Left lung (tissue), 4 donors: ENCODE measurements at regions not wholly inside any gene's neighbourhood (a gene's known extent, or its start where the extent isn't known, plus 50 kb on each side); places are given as distances from the start of the nearest gene placed in this dataset.

Experiments
- ATAC-seq: fragments of 200-7000 bp; cut with Tn5 transposase; one replicate; pipeline ENCODE4 v1.9.1; 2020; ENCODE audit warnings: moderate library complexity
- DNase-seq, 4 donors: peaks; one replicate each; pipeline ENCODE4 v3.0.0-alpha.2; 2013 to 2020
- H3K27ac ChIP-seq, 2 donors: fragments of 200-600 bp; sonication (generic) in 1 of 2; one replicate each; pipeline versions ENCODE4 v1.5.0 to v1.8.0; 2020 to 2021
- H3K27me3 ChIP-seq, 2 donors: fragments of 200-600 bp; sonication (generic) in 1 of 2; one replicate each; pipeline versions ENCODE4 v1.5.0 to v1.8.0; 2020 to 2021
- H3K36me3 ChIP-seq, 2 donors: fragments of 200-600 bp; sonication (generic) in 1 of 2; one replicate each; pipeline versions ENCODE4 v1.5.0 to v1.8.0; 2020 to 2021
- H3K4me1 ChIP-seq, 2 donors: fragments of 200-600 bp; one replicate each; pipeline ENCODE4 v1.8.0; 2021
- H3K4me3 ChIP-seq, 2 donors: fragments of 200-600 bp; sonication (generic) in 1 of 2; one replicate each; pipeline versions ENCODE4 v1.5.0 to v1.8.0; 2020 to 2021; ENCODE audit warnings: mild to moderate bottlenecking in 1 of 2
- H3K9me3 ChIP-seq, 2 donors: fragments of 200-600 bp; sonication (generic) in 1 of 2; one replicate each; pipeline versions ENCODE4 v1.5.0 to v1.8.0; 2020 to 2021
- CTCF ChIP-seq, 2 donors: fragments of 200-600 bp; sonication (generic) in 1 of 2; IDR thresholded peaks; one replicate each; pipeline versions ENCODE4 v1.5.0 to v1.8.0; 2021; ENCODE audit warnings: antibody characterized with exemption in 2 of 2
- intact Hi-C, 2 donors: fragments of 100-400 bp; cut with DNase I; formaldehyde crosslinking; loops; one replicate each; pipeline versions ENCODE4 v1.11.2 to v1.14.2; 2022
- donor health status: DM: no; HTN: yes; CAD: no.
- donor health status: DM: no; HTN: no; CAD: no.

- ATAC-seq, result no peak
Measured at GRCh38 chr4:108345862-108346817, 177.4 kb upstream of the LEF1 start.

GRCh38 chr4:108342325-108342970, 173.7 kb upstream of the LEF1 start:
- Histone ChIP-seq H3K27ac (no peak overlapping the region), H3K4me3 (no peak overlapping the region), H3K9me3 (no peaks in the 10 kb centered on the region), H3K4me1 (peaks cover 0 to 4% of the 10 kb centered on the region in 2 donors), H3K27me3 (no peaks in the 10 kb centered on the region), H3K36me3 (no peaks in the 10 kb centered on the region)
- no peak for TF ChIP-seq CTCF (IDR thresholded peaks at IDR 0.05)
- intact Hi-C loops, result no loop called here
- no peak for ATAC-seq
- no peak for DNase-seq

More at GRCh38 chr4:108345862-108346817, 177.4 kb upstream of the LEF1 start:
- H3K4me1 ChIP-seq, result peaks cover 0 to 4% of the 10 kb centered on the region in 2 donors
- DNase-seq, result no peak
- H3K36me3 ChIP-seq, result no peaks in the 10 kb centered on the region
- H3K27me3 ChIP-seq, result no peaks in the 10 kb centered on the region
- no peaks in the 10 kb centered on the region for H3K9me3 ChIP-seq
- intact Hi-C loops, result no loop called here
- no peak overlapping the region for H3K4me3 ChIP-seq
- H3K27ac ChIP-seq, result no peak overlapping the region
- TF ChIP-seq CTCF (IDR thresholded peaks at IDR 0.05), result no peak

GRCh38 chr4:108337923-108338322, 169.2 kb upstream of the LEF1 start:
- Histone ChIP-seq H3K4me3 (no peak overlapping the region), H3K27ac (no peak overlapping the region), H3K36me3 (no peaks in the 10 kb centered on the region), H3K9me3 (no peaks in the 10 kb centered on the region), H3K4me1 (no peaks in the 10 kb centered on the region), H3K27me3 (no peaks in the 10 kb centered on the region)
- TF ChIP-seq CTCF (IDR thresholded peaks at IDR 0.05), result no peak
- ATAC-seq (no peak), DNase-seq (no peak)
- intact Hi-C loops, result no loop called here

GRCh38 chr4:108336076-108336475, 167.3 kb upstream of the LEF1 start:
- Histone ChIP-seq H3K36me3 (no peaks in the 10 kb centered on the region), H3K4me1 (no peaks in the 10 kb centered on the region), H3K27ac (no peak overlapping the region), H3K9me3 (no peaks in the 10 kb centered on the region), H3K27me3 (no peaks in the 10 kb centered on the region), H3K4me3 (no peak overlapping the region)
- ATAC-seq, result no peak
- TF ChIP-seq CTCF (IDR thresholded peaks at IDR 0.05), result no peak
- no peak for DNase-seq
- intact Hi-C loops, result no loop called here

GRCh38 chr4:108335081-108335480, 166.3 kb upstream of the LEF1 start:
- Histone ChIP-seq H3K27ac (no peak overlapping the region), H3K4me3 (no peak overlapping the region), H3K9me3 (no peaks in the 10 kb centered on the region), H3K4me1 (no peaks in the 10 kb centered on the region), H3K27me3 (no peaks in the 10 kb centered on the region), H3K36me3 (no peaks in the 10 kb centered on the region)
- intact Hi-C loops, result no loop called here
- ATAC-seq (no peak), DNase-seq (no peak)
- TF ChIP-seq CTCF (IDR thresholded peaks at IDR 0.05), result no peak
